Endothelial cell of umbilical vein (primary cell): ENCODE measurements at regions not wholly inside any gene's neighbourhood (a gene's known extent, or its start where the extent isn't known, plus 50 kb on each side); places are given as distances from the start of the nearest gene placed in this dataset.

Source experiments
- BruUV-seq: library from RNA; stranded (reverse); fragments of 400-500 nt; replicated peaks from 2 replicates; lab custom pipeline; 2021; lab: Mats Ljungman, UMichigan
- CTCF ChIA-PET: fragments of 300-600, 350-600 bp; sonication (Branson Sonifier 250); formaldehyde crosslinking; loops from one replicate; lab custom pipeline; 2021; ENCODE audit warnings: antibody characterized with exemption, inconsistent platforms; lab: Charles Lee
- POLR2A ChIA-PET: fragments of 300-600, 350-600 bp; sonication (Branson Sonifier 250); formaldehyde crosslinking; loops from one replicate; lab custom pipeline; 2021; ENCODE audit warnings: antibody characterized with exemption, inconsistent platforms; lab: Charles Lee
- DNase-seq: peaks from one replicate; pipeline ENCODE4 v3.0.0-alpha.2; 2011; ENCODE audit warnings: low read depth, low spot score
- FAIRE-seq: peaks from 2 replicates; lab custom pipeline; 2011; peaks lifted over from hg19 to GRCh38; lab: Jason Lieb, UNC
- H2AFZ ChIP-seq: 2 replicates; pipeline ENCODE4 v1.6.0; 2012; ENCODE audit warnings: low read depth, low read length, control low read depth, inconsistent platforms
- H3K27ac ChIP-seq: 2 replicates; pipeline ENCODE4 v1.5.1; 2011; ENCODE audit warnings: low read depth, mild to moderate bottlenecking, control low read depth, low read length, moderate library complexity; ENCODE audit not compliant: insufficient read depth
- H3K27me3 ChIP-seq, 2 experiments: 2 replicates each; pipeline versions ENCODE4 v1.6.0 to v1.6.1; 2011; ENCODE audit warnings: low read length in 2 of 2, mixed read lengths in 1 of 2; ENCODE audit not compliant: control insufficient read depth in 2 of 2, insufficient read depth in 2 of 2
- H3K36me3 ChIP-seq, 2 experiments: 2 replicates in 1 of 2; 3 replicates in 1 of 2; pipeline ENCODE4 v1.5.1; 2011; ENCODE audit warnings: low read length in 2 of 2, mild to moderate bottlenecking in 1 of 2, moderate library complexity in 1 of 2; ENCODE audit not compliant: control insufficient read depth in 2 of 2, insufficient read depth in 2 of 2; ENCODE audit errors: extremely low read depth in 1 of 2
- H3K4me1 ChIP-seq: 3 replicates; pipeline ENCODE4 v1.5.1; 2011; ENCODE audit warnings: mild to moderate bottlenecking, low read length; ENCODE audit not compliant: control insufficient read depth, insufficient read depth; ENCODE audit errors: extremely low read depth
- H3K4me2 ChIP-seq: 2 replicates; pipeline ENCODE4 v1.6.1; 2011; ENCODE audit warnings: low read length, control low read depth, mixed read lengths; ENCODE audit not compliant: insufficient read depth
- H3K4me3 ChIP-seq, 3 experiments: fragments of 200-600 bp in 1 of 3; sonication (generic), shearing (Covaris generic) in 1 of 3; replicated peaks in 1 of 3; 2 replicates each; pipeline ENCODE4 v1.5.1; 2011 to 2016; ENCODE audit warnings: control low read depth in 3 of 3, low read length in 3 of 3, mild to moderate bottlenecking in 2 of 3, inconsistent platforms in 1 of 3, low read depth in 1 of 3, moderate library complexity in 1 of 3; ENCODE audit not compliant: insufficient read depth in 1 of 3
- H3K79me2 ChIP-seq: 2 replicates; pipeline ENCODE4 v1.6.0; 2012; ENCODE audit warnings: low read length, inconsistent platforms; ENCODE audit not compliant: control insufficient read depth, insufficient read depth
- H3K9ac ChIP-seq: replicated peaks from 2 replicates; pipeline ENCODE3; 2011; ENCODE audit warnings: low read length, control low read depth; ENCODE audit not compliant: insufficient read depth; ENCODE audit errors: extremely low read depth
- H3K9me1 ChIP-seq: replicated peaks from 3 replicates; pipeline ENCODE4 v1.6.0; 2011; ENCODE audit warnings: mild to moderate bottlenecking, low read length; ENCODE audit not compliant: control insufficient read depth, insufficient read depth; ENCODE audit errors: extremely low read depth
- H3K9me3 ChIP-seq: replicated peaks from 2 replicates; pipeline ENCODE4 v1.5.1; 2012; ENCODE audit warnings: low read length, inconsistent platforms; ENCODE audit not compliant: control insufficient read depth, insufficient read depth
- H4K20me1 ChIP-seq: replicated peaks from 2 replicates; pipeline ENCODE3; 2011; ENCODE audit warnings: mild to moderate bottlenecking, low read length; ENCODE audit not compliant: control insufficient read depth, insufficient read depth; ENCODE audit errors: extremely low read depth
- CTCF ChIP-seq, 2 donors: IDR thresholded peaks; 1 replicate in 1 of 2; 2 replicates in 1 of 2; pipeline ENCODE4 v1.5.1; 2011; ENCODE audit warnings: low read length in 2 of 2, mild to moderate bottlenecking in 2 of 2, moderate library complexity in 2 of 2, control low read depth in 1 of 2, inconsistent platforms in 1 of 2, low read depth in 1 of 2; ENCODE audit not compliant: insufficient read depth in 1 of 2; ENCODE audit errors: extremely low read depth in 1 of 2
- EZH2 ChIP-seq: IDR thresholded peaks from 2 replicates; pipeline ENCODE4 v1.6.1; 2012; ENCODE audit warnings: borderline replicate concordance, low read depth, mild to moderate bottlenecking, moderate library complexity, low read length, inconsistent platforms; ENCODE audit not compliant: severe bottlenecking
- FOS ChIP-seq: IDR thresholded peaks from 2 replicates; pipeline ENCODE4 v1.6.1; 2011; ENCODE audit warnings: mild to moderate bottlenecking, low read length, moderate library complexity, borderline replicate concordance; ENCODE audit not compliant: insufficient read depth
- GATA2 ChIP-seq: IDR thresholded peaks from 2 replicates; pipeline ENCODE4 v1.7.0; 2011; ENCODE audit warnings: low read depth, mild to moderate bottlenecking, moderate library complexity, mixed read lengths, low read length; ENCODE audit not compliant: insufficient read length, insufficient read depth
- JUN ChIP-seq: IDR thresholded peaks from 2 replicates; pipeline ENCODE4 v1.6.1; 2011; ENCODE audit warnings: borderline replicate concordance, low read depth; ENCODE audit not compliant: insufficient read length, insufficient read depth
- MAX ChIP-seq: IDR thresholded peaks from 2 replicates; pipeline ENCODE4 v1.6.1; 2011; ENCODE audit not compliant: insufficient read depth, insufficient read length
- MYC ChIP-seq: IDR thresholded peaks from one replicate; pipeline ENCODE4 v1.6.1; 2011; ENCODE audit warnings: mild to moderate bottlenecking, low read depth, low read length
- POLR2A ChIP-seq: IDR thresholded peaks from 2 replicates; pipeline ENCODE4 v1.6.1; 2012; ENCODE audit warnings: low read depth, mild to moderate bottlenecking, control low read depth, low read length
- POLR2AphosphoS5 ChIP-seq: IDR thresholded peaks from 2 replicates; pipeline ENCODE4 v1.6.1; 2012; ENCODE audit warnings: low read depth, mild to moderate bottlenecking, control low read depth, low read length, moderate library complexity; ENCODE audit not compliant: insufficient read depth
- dilution Hi-C: fragments of 300-500 bp; cut with MboI; formaldehyde crosslinking; loops from one replicate; pipeline ENCODE4 v1.15.0; 2019; ENCODE audit warnings: low sequenced_read_pairs; ENCODE audit not compliant: extremely low pct_ligation_motif_present
- intact Hi-C: fragments of 100-400 bp; cut with micrococcal nuclease; formaldehyde crosslinking; loops from one replicate; pipeline ENCODE4 v1.10.0; 2022

DNA sequence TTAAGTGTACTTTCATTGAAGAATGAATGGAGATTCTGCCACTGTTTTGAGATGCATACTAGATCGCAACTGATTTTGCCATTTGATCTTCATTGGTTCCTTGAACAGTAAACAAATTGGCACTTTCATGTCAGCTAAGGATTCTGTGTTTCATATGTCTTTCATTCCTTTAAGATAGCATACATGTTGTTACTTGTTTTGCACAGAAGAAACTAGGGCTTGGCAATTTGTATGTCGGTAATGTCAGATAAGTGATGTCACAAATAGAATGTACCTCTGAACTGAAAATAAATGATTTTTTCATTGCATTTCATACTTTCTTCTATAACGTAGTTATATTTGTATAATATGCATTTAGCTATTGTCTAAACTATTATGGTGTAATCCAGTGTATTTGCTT is 73.2 kb upstream of the TENM3 start:
- CTCF ChIA-PET: no interaction called here
- H3K27me3 ChIP-seq: no peaks in the 10 kb centered on the region
- no peaks in the 10 kb centered on the region for H3K36me3 ChIP-seq
- no peaks in the 10 kb centered on the region for H4K20me1 ChIP-seq
- BruUV-seq: no TSS peak
- POLR2A ChIA-PET: no interaction called here
- H3K4me2 ChIP-seq: no peak overlapping the region
- dilution Hi-C loops: no loop called here
- no peaks in the 10 kb centered on the region for H3K9me1 ChIP-seq
- H3K27ac ChIP-seq: no peak overlapping the region
- DNase-seq (no peak), FAIRE-seq (no peak)
- TF ChIP-seq POLR2A (no peak), JUN (no peak), MAX (no peak), MYC (no peak), FOS (no peak), CTCF (IDR thresholded peaks at IDR 0.05; ENCODE audit: extremely low read depth in 1 of 2, insufficient read depth in 1 of 2, low read depth in 1 of 2, low read length in 2 of 2) (no peak), POLR2AphosphoS5 (no peak), EZH2 (no peak), GATA2 (no peak)
- no peak overlapping the region for H2AFZ ChIP-seq
- no peaks in the 10 kb centered on the region for H3K79me2 ChIP-seq
- intact Hi-C loops: no loop called here
- H3K4me3 ChIP-seq: no peak overlapping the region
- H3K4me1 ChIP-seq: no peaks in the 10 kb centered on the region
- H3K9me3 ChIP-seq: no peaks in the 10 kb centered on the region
- H3K9ac ChIP-seq: no peak overlapping the region
